ENCODE measurements at regions not wholly inside any gene's neighbourhood (a gene's known extent, or its start where the extent isn't known, plus 50 kb on each side); places are given as distances from the start of the nearest gene placed in this dataset.

DNA sequence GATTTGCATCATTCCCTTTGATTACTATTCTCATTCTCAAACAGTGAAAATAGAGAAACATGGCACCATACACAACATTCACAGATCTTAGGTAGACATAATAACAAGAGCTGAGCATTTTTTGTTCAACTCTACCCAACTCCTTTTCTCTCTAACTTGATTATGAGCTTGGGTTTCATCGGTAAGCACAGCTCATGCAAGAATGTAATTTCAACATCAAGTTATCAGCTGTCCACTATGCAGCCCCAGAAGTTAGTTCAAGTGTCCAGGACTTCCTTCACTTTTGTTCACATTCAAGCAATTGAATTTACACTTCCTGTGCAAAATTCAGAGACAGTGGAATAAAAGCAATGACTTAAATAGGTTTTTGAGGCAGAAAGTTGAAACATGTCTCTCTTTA, 297.7 kb upstream of the SASH1 start:
- Mint-ChIP-seq H3K36me3 (ENCODE audit: low read depth) (no peaks in the 10 kb centered on the region), H3K27ac (no peak overlapping the region), H3K4me3 (no peak overlapping the region), H3K27me3 (no peaks in the 10 kb centered on the region), H3K9me3 (no peaks in the 10 kb centered on the region), H3K4me1 (no peaks in the 10 kb centered on the region)
- no peak for ATAC-seq (replicated peaks)

DNA sequence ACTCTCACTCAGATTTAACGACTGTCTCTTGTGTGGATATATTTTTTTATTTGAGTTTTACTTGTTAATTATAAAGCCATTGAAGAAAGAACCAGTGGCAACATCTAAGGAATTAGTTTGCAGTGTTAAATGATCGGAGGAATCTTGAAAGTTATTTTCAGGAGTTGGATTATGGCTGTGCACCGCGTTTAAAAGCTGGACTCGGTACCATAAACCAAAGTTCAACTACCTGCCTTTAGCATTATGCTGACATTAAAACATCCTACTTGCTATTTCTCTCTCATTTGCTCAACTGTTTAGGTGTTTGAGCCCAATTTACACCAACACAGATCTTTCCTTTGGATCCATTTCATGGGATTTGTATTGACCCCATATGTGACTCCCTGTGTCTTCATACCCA, 289.4 kb upstream of the SASH1 start:
- Mint-ChIP-seq H3K4me1 (no peaks in the 10 kb centered on the region), H3K27ac (no peak overlapping the region), H3K36me3 (ENCODE audit: low read depth) (no peaks in the 10 kb centered on the region), H3K9me3 (no peaks in the 10 kb centered on the region), H3K4me3 (no peak overlapping the region), H3K27me3 (no peaks in the 10 kb centered on the region)
- no peak for ATAC-seq (replicated peaks)

DNA sequence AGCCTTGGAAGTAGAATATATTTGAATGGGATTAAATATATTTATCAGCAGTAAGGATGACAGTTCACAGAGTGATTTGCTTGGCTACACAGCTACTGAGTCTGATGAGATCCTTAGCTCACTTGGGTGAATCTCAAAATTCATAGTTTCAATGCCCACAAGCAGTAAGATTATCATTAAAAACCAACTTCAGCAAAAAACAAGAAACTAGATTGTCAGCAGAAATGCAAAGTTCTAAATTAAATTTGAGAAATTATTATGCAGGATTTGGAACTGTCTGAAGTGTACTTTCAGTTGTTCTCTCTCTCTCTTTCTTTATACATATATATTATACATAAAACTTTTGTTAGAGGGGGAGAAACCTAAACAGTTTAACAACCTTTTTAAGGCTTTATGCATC, 288.8 kb upstream of the SASH1 start:
- no peaks in the 10 kb centered on the region for H3K36me3 Mint-ChIP-seq (ENCODE audit: low read depth)
- no peaks in the 10 kb centered on the region for H3K9me3 Mint-ChIP-seq

GRCh38 chr6:148054219-148054618, 288.4 kb upstream of the SASH1 start:
- no peaks in the 10 kb centered on the region for H3K36me3 Mint-ChIP-seq (ENCODE audit: low read depth)
- no peaks in the 10 kb centered on the region for H3K4me1 Mint-ChIP-seq
- H3K4me3 Mint-ChIP-seq = no peak overlapping the region
- H3K9me3 Mint-ChIP-seq = peaks cover 4% of the 10 kb centered on the region
- ATAC-seq (replicated peaks) = no peak
- no peaks in the 10 kb centered on the region for H3K27me3 Mint-ChIP-seq
- no peak overlapping the region for H3K27ac Mint-ChIP-seq

More for the DNA sequence above, 288.8 kb upstream of the SASH1 start:
- no peaks in the 10 kb centered on the region for H3K4me1 Mint-ChIP-seq
- no peak overlapping the region for H3K4me3 Mint-ChIP-seq
- no peak for ATAC-seq (replicated peaks)
- no peaks in the 10 kb centered on the region for H3K27me3 Mint-ChIP-seq
- H3K27ac Mint-ChIP-seq = no peak overlapping the region

DNA sequence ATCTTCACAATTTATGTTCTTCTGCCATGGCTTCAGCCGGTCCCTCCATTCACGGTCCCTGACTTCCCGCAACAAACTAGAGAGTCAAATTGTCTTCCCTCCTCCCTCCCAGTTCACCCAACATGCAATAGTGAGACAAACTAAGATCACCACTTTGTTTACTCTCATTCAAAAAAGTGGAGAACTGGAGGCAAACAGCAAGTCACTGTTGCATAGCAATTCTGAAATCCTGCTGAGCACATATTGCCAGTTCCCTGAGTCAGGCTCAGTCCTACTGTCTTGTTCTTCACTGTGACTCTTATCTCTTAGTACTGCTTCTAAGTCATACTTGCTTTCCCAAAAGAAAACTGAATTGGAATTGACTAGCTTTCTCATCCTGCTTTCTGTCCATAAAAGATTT, 287.2 kb upstream of the SASH1 start:
- Mint-ChIP-seq H3K27me3 (no peaks in the 10 kb centered on the region), H3K27ac (no peak overlapping the region), H3K9me3 (peaks cover 7% of the 10 kb centered on the region), H3K36me3 (ENCODE audit: low read depth) (no peaks in the 10 kb centered on the region), H3K4me3 (no peak overlapping the region), H3K4me1 (no peaks in the 10 kb centered on the region)
- no peak for ATAC-seq (replicated peaks)

DNA sequence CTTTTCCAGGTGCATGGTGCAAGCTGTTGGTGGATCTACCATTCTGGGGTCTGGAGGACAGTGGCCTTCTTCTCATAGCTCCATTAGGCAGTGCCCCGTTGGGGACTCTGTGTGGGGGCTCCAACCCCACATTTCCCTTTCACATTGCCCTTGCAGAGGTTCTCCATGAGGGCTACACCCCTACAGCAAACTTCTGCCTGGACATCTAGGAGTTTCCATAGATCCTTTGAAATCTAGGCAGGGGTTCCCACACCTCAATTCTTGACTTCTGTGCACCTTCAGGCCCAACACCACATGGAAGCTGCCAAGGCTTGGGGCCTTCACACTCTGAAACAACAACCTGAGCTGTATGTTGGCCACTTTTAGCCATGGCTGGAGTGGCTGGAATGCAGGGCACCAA, 282.8 kb upstream of the SASH1 start:
- Mint-ChIP-seq H3K27me3 (peaks cover 3% of the 10 kb centered on the region), H3K4me3 (no peak overlapping the region), H3K27ac (no peak overlapping the region), H3K36me3 (ENCODE audit: low read depth) (no peaks in the 10 kb centered on the region), H3K9me3 (peaks cover 15% of the 10 kb centered on the region), H3K4me1 (no peaks in the 10 kb centered on the region)
- no peak for ATAC-seq (replicated peaks)

DNA sequence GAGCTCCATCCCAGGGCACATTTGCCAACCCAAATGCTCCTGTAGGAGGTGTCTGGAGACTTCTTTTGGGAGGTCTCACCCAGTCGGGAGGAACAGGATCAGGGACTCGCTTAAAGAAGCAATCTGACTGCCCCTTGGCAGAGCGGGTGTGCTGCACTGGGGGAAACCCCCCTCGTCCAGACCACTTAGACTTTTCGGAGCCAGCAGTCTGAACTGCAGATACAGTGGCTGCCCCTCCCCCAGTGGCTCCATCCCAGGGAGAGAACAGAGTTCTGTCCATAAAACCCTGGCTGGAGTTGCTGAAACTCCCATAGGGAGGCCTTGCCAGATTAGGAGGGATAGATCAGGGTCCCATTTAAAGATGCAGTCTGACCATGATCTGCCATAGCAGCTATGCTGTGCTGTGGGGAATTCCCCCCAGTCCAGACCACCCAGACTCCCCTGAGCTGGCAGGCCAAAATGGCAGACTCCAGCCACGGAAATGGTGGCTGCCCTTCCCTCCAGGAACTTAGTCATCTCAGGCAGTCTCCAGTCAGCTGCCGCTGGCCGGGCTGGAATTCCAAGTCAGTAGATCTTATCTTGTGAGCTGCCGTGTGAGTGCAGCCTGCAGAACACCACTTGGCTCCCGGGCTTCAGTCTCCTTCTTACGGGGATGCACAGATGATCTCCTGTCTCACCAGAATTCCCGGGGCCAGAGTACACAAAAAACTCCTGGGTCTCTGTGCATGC, 278.1 kb upstream of the SASH1 start:
- peaks cover 8% of the 10 kb centered on the region for H3K27me3 Mint-ChIP-seq
- H3K4me1 Mint-ChIP-seq = no peaks in the 10 kb centered on the region
- H3K9me3 Mint-ChIP-seq = peaks cover 12% of the 10 kb centered on the region
- H3K4me3 Mint-ChIP-seq = no peak overlapping the region
- no peak for ATAC-seq (replicated peaks)
- no peak overlapping the region for H3K27ac Mint-ChIP-seq
- H3K36me3 Mint-ChIP-seq (ENCODE audit: low read depth) = no peaks in the 10 kb centered on the region

DNA sequence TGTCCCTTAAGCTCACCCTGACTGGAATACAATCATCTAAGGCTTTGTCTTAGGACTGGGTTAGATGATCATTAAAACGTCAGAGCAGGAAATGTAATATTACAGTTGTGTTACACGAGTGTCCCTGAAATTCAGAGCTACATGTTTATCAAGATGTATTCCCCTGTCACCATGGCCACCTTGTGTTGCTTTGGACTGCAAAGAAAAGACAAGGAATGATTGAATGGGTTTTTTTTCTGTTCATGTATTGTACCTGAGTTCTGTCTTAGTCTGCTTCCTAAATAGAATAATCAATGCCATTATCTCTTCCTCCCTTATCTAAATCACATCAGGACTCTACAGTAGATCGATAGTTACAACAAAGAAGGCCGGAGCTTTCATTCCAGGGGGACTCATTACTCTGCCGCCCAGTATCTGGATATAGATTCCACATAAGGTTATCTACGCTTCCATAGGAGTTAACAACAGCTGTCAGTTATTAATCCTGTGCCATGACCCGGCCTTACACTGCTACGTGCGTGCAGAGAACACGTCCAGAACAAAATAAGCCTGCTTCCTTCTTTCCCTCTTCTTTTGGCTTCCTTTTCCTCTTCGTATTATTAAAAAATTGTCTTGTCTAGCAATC, 274.1 kb upstream of the SASH1 start:
- ATAC-seq (replicated peaks) = no peak
- Mint-ChIP-seq H3K27ac (no peak overlapping the region), H3K36me3 (ENCODE audit: low read depth) (no peaks in the 10 kb centered on the region), H3K9me3 (peaks cover 5% of the 10 kb centered on the region), H3K27me3 (peaks cover 5% of the 10 kb centered on the region), H3K4me3 (no peak overlapping the region), H3K4me1 (no peaks in the 10 kb centered on the region)

- Mint-ChIP-seq H3K36me3 (ENCODE audit: low read depth) (no peaks in the 10 kb centered on the region), H3K27ac (no peak overlapping the region), H3K9me3 (peaks cover 4% of the 10 kb centered on the region), H3K27me3 (peaks cover 6% of the 10 kb centered on the region), H3K4me3 (no peak overlapping the region), H3K4me1 (no peaks in the 10 kb centered on the region)
- no peak for ATAC-seq (replicated peaks)
Measured at GRCh38 chr6:148069256-148069655, 273.4 kb upstream of the SASH1 start.

DNA sequence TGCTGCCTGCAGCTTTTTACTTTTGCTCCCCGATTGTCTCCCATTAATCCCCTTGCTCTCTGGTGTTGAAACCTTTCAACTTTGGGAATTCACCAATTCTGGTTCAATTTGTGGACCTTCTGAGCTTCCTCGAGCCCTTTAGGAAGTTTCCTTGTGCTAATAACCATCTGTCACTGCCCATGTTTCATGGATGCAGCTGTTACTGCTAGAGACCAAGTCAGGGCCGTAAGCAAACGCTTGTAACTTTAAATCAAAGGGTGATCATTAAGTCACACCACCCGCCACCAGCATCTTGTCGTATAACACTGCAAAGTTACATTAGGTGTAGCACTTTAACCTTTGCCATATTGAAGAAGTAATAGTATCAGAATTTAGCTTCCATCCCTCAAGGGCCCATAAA, 268.3 kb upstream of the SASH1 start:
- Mint-ChIP-seq H3K36me3 (ENCODE audit: low read depth) (no peaks in the 10 kb centered on the region), H3K27ac (no peak overlapping the region), H3K4me1 (no peaks in the 10 kb centered on the region), H3K4me3 (no peak overlapping the region), H3K27me3 (peaks cover 11% of the 10 kb centered on the region), H3K9me3 (peaks cover 8% of the 10 kb centered on the region)
- ATAC-seq (replicated peaks) = no peak

DNA sequence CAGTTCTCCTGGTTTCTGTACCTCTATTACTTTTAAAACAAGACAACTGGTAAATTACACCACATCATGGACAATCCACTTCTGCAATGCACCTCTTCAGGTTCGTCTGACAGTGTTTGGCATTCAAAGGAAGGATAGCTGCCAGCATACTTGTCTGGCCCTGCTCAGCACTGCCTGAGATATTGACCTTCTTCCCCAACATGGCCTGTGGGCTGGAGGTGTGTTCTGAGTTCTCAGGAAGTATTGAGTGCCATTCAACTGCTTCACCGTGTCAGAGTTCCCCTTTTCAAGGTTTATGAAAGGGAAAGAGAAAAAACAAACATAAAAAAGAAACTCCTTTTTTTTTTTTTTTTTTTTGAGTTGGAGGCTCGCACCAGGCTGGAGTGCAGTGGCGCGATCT, 267.9 kb upstream of the SASH1 start:
- Mint-ChIP-seq H3K9me3 (peaks cover 8% of the 10 kb centered on the region), H3K4me3 (no peak overlapping the region), H3K27ac (no peak overlapping the region), H3K4me1 (no peaks in the 10 kb centered on the region), H3K36me3 (ENCODE audit: low read depth) (no peaks in the 10 kb centered on the region), H3K27me3 (peaks cover 12% of the 10 kb centered on the region)
- ATAC-seq (replicated peaks) = no peak

- Mint-ChIP-seq H3K4me3 (no peak overlapping the region), H3K9me3 (peaks cover 8% of the 10 kb centered on the region), H3K36me3 (ENCODE audit: low read depth) (no peaks in the 10 kb centered on the region), H3K27me3 (peaks cover 12% of the 10 kb centered on the region), H3K4me1 (no peaks in the 10 kb centered on the region), H3K27ac (no peak overlapping the region)
- no peak for ATAC-seq (replicated peaks)
Measured at GRCh38 chr6:148075352-148075751, 267.3 kb upstream of the SASH1 start.

GRCh38 chr6:148076051-148076450, 266.6 kb upstream of the SASH1 start:
- H3K27me3 Mint-ChIP-seq = peaks cover 12% of the 10 kb centered on the region
- ATAC-seq (replicated peaks) = no peak
- H3K27ac Mint-ChIP-seq = no peak overlapping the region
- peaks cover 8% of the 10 kb centered on the region for H3K9me3 Mint-ChIP-seq
- no peak overlapping the region for H3K4me3 Mint-ChIP-seq
- no peaks in the 10 kb centered on the region for H3K36me3 Mint-ChIP-seq (ENCODE audit: low read depth)
- no peaks in the 10 kb centered on the region for H3K4me1 Mint-ChIP-seq

- ATAC-seq (replicated peaks) = no peak
- H3K27me3 Mint-ChIP-seq = peaks cover 21% of the 10 kb centered on the region
- no peaks in the 10 kb centered on the region for H3K36me3 Mint-ChIP-seq (ENCODE audit: low read depth)
- no peaks in the 10 kb centered on the region for H3K4me1 Mint-ChIP-seq
- H3K9me3 Mint-ChIP-seq = peaks cover 5% of the 10 kb centered on the region
- H3K4me3 Mint-ChIP-seq = no peak overlapping the region
- no peak overlapping the region for H3K27ac Mint-ChIP-seq
Measured at GRCh38 chr6:148080315-148080714, 262.3 kb upstream of the SASH1 start.

- no peaks in the 10 kb centered on the region for H3K9me3 Mint-ChIP-seq
- H3K27ac Mint-ChIP-seq = no peak overlapping the region
- H3K36me3 Mint-ChIP-seq (ENCODE audit: low read depth) = no peaks in the 10 kb centered on the region
- H3K4me3 Mint-ChIP-seq = no peak overlapping the region
- no peaks in the 10 kb centered on the region for H3K4me1 Mint-ChIP-seq
- peaks cover 17% of the 10 kb centered on the region for H3K27me3 Mint-ChIP-seq
- no peak for ATAC-seq (replicated peaks)
Measured at GRCh38 chr6:148081076-148081475, 261.6 kb upstream of the SASH1 start.

All from activated T-helper 17 cell treated with anti-CD3 and anti-CD28 coated beads, Interleukin-2, amount 50 U/mL, for 72 hours (primary cell).